ENCODE measurements at regions not wholly inside any gene's neighbourhood (a gene's known extent, or its start where the extent isn't known, plus 50 kb on each side); places are given as distances from the start of the nearest gene placed in this dataset.

DNA sequence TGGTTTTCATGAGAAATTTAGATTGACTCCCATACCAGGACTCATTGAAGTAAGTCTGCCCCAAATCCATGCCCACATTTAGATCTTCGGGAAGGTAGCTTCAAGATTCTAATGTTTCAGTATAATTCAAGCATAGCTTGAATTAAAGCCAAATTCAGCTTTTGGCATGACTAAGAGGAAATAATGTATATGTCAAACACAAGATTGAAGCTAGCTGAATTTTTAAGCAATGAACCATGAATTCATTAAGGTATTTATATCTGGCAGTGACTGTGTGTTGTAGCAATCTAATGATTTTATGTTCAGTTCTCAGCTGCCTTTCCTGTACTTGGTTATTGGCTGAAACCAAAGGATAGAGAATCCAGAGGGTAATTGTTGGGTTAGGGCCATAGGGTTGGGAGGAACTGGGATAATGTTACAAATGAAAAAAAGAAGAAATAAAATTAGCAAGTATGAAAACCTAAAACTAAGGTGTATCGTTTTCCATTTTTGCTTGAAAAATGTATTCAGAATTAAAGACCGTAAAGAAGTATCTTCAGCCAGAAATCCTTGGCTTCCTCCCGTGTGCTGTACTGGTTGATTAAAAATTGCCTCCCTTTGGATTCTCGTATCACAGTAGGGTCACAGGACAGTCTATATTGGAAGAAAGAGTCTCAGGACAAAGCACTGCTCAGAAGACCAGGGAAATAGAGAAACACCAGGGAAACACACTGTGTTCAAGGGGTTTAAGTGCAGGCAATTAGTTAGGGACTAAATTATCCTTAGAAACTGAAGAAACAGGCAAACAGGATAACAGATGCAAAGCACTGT is 119.0 kb upstream of the FN1 start:
- no peak overlapping the region for H3K27ac ChIP-seq
- TF ChIP-seq, protein P1, sequence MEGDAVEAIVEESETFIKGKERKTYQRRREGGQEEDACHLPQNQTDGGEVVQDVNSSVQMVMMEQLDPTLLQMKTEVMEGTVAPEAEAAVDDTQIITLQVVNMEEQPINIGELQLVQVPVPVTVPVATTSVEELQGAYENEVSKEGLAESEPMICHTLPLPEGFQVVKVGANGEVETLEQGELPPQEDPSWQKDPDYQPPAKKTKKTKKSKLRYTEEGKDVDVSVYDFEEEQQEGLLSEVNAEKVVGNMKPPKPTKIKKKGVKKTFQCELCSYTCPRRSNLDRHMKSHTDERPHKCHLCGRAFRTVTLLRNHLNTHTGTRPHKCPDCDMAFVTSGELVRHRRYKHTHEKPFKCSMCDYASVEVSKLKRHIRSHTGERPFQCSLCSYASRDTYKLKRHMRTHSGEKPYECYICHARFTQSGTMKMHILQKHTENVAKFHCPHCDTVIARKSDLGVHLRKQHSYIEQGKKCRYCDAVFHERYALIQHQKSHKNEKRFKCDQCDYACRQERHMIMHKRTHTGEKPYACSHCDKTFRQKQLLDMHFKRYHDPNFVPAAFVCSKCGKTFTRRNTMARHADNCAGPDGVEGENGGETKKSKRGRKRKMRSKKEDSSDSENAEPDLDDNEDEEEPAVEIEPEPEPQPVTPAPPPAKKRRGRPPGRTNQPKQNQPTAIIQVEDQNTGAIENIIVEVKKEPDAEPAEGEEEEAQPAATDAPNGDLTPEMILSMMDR (conservative IDR thresholded peaks at IDR 0.05): no peak

DNA sequence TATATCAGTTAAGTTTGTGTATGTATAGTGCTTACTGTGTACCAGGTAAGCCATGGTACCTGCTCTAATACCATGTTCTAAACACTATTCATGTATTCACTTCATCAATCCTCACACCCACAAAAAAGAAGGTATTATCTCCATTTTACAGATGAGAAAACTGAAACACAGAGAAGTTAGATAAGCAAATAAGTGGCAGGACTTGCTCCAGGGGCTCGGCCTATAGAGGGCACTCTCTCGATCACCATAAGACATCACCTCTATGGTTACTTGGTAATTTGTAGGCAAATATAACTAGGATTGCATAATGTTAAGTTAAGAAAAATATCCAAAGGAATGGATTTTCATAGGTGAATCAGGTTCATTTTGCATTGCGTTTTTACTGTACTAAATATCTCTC is 118.1 kb upstream of the FN1 start:
- H3K27ac ChIP-seq: no peak overlapping the region
- TF ChIP-seq, protein P1 (conservative IDR thresholded peaks at IDR 0.05): no peak

GRCh38 chr2:215552144-215552580 is 116.3 kb upstream of the FN1 start:
- H3K27ac ChIP-seq: no peak overlapping the region
- TF ChIP-seq, protein P1 (conservative IDR thresholded peaks at IDR 0.05): no peak

- no peak overlapping the region for H3K27ac ChIP-seq
- TF ChIP-seq, protein P1 (conservative IDR thresholded peaks at IDR 0.05): no peak
Measured at GRCh38 chr2:215550331-215550730, 114.5 kb upstream of the FN1 start.

DNA sequence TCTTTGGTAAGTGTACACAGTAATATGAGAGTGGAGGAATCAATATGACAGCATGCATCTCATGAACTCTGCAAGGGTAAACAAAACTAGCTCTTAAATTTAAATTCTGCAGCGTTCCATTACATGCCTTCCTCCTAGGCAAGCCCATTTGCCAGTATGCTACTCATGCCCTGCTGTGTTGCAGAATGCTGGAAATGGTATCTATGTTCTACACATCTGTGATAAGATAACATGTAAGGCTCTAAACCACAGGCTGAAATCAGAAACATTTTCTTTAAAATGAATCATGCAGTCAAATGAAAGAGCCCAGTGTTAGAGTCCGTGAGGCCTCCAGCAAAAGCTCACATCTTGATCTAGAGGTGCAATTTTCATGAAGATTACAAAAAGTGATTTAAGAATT is 112.8 kb upstream of the FN1 start:
- TF ChIP-seq, protein P1 (conservative IDR thresholded peaks at IDR 0.05): no peak
- no peak overlapping the region for H3K27ac ChIP-seq

DNA sequence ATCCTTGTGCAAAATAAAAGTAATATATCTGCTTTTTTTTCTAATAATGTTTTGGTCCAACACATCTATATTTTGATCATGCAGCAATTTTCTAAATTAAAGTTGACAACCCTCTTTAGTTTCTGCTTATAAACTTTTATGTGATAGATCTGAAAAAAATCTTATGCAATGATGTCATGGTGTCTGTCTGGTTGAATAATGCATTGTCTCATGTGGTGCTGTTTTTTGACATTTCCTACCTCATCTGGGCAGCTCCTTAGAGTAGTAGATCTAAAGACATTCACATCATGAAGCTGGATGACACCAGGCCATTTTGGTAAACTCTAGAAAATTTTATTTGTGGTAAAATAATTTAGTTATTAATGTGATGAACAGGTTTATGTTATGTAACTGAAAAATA is 106.8 kb upstream of the FN1 start:
- H3K27ac ChIP-seq: no peak overlapping the region
- TF ChIP-seq, protein P1 (conservative IDR thresholded peaks at IDR 0.05): no peak

- H3K27ac ChIP-seq: no peak overlapping the region
- TF ChIP-seq, protein P1 (conservative IDR thresholded peaks at IDR 0.05): no peak
Measured at GRCh38 chr2:215540658-215541057, 104.8 kb upstream of the FN1 start.

Data from VCaP (cell line).